CD4-positive, alpha-beta T cell (primary cell): ENCODE measurements at regions not wholly inside any gene's neighbourhood (a gene's known extent, or its start where the extent isn't known, plus 50 kb on each side); places are given as distances from the start of the nearest gene placed in this dataset.

Experiments used
- ATAC-seq: fragments of 200-7000 bp; cut with Tn5 transposase; one replicate; pipeline ENCODE4 v1.10.0; 2022; ENCODE audit warnings: mild to moderate bottlenecking; ENCODE audit not compliant: poor library complexity
- CTCF ChIA-PET: fragments of 350-600 bp; sonication (Branson Sonifier 250); formaldehyde crosslinking; loops from one replicate; lab custom pipeline; 2021; ENCODE audit warnings: antibody characterized with exemption, inconsistent platforms; lab: Charles Lee
- POLR2A ChIA-PET: fragments of 350-600 bp; sonication (Branson Sonifier 250); formaldehyde crosslinking; loops from one replicate; lab custom pipeline; 2021; ENCODE audit warnings: antibody characterized with exemption, inconsistent platforms; lab: Charles Lee
- DNase-seq, 14 experiments: peaks; one replicate each; pipeline ENCODE4 v3.0.0-alpha.2; 2013 to 2020; ENCODE audit warnings: mixed read lengths in 2 of 14
- H3K27ac ChIP-seq, 2 donors: one replicate each; pipeline versions ENCODE4 v1.5.1 to v1.7.0; 2013; ENCODE audit warnings: low read length in 2 of 2, low read depth in 1 of 2, mild to moderate bottlenecking in 1 of 2
- H3K27me3 ChIP-seq, 2 experiments: 1 replicate in 1 of 2; 2 replicates in 1 of 2; pipeline versions ENCODE4 v1.6.1 to v1.7.0; 2013; ENCODE audit warnings: low read length in 2 of 2, control low read depth in 1 of 2, mild to moderate bottlenecking in 1 of 2, moderate library complexity in 1 of 2; ENCODE audit not compliant: insufficient read depth in 2 of 2, control insufficient read depth in 1 of 2
- H3K36me3 ChIP-seq: one replicate; pipeline ENCODE4 v1.6.1; 2013; ENCODE audit warnings: low read length, control low read depth; ENCODE audit not compliant: insufficient read depth
- H3K4me1 ChIP-seq: one replicate; pipeline ENCODE4 v1.6.1; 2013; ENCODE audit warnings: low read length, control low read depth; ENCODE audit not compliant: insufficient read depth
- H3K4me3 ChIP-seq: one replicate; pipeline ENCODE4 v1.5.1; 2013; ENCODE audit warnings: mild to moderate bottlenecking, low read length, moderate library complexity
- H3K9me3 ChIP-seq, 2 experiments: 1 replicate in 1 of 2; 2 replicates in 1 of 2; pipeline versions ENCODE4 v1.6.1 to v1.7.0; 2013; ENCODE audit warnings: low read length in 2 of 2, mild to moderate bottlenecking in 2 of 2, control low read depth in 1 of 2, moderate library complexity in 1 of 2; ENCODE audit not compliant: control insufficient read depth in 1 of 2, insufficient read depth in 1 of 2
- H3K27ac Mint-ChIP-seq: one replicate; pipeline ENCODE4 v1.8.0; 2020; ENCODE audit warnings: mixed read lengths
- H3K27me3 Mint-ChIP-seq: one replicate; pipeline ENCODE4 v1.8.0; 2021; ENCODE audit warnings: mixed read lengths
- H3K36me3 Mint-ChIP-seq: one replicate; pipeline ENCODE4 v1.8.0; 2021; ENCODE audit warnings: low read depth, mixed read lengths
- H3K4me1 Mint-ChIP-seq: one replicate; pipeline ENCODE4 v1.8.0; 2021; ENCODE audit warnings: low read depth, mixed read lengths
- H3K4me3 Mint-ChIP-seq: one replicate; pipeline ENCODE4 v1.8.0; 2020; ENCODE audit warnings: mild to moderate bottlenecking, mixed read lengths
- H3K9me3 Mint-ChIP-seq: one replicate; pipeline ENCODE4 v1.8.0; 2020; ENCODE audit warnings: mixed read lengths
- intact Hi-C, 2 experiments: fragments of 100-400 bp; cut with DNase I in 1 of 2; cut with micrococcal nuclease in 1 of 2; formaldehyde crosslinking; loops; one replicate each; pipeline versions ENCODE4 v1.15.1 to v1.9.0; 2023 to 2025; cut with DNase I, micrococcal nuclease
- TF ChIP-seq, protein P1 (sequence below): fragments of 200-600 bp; IDR thresholded peaks from one replicate; pipeline ENCODE4 v1.8.0; 2022; ENCODE audit warnings: antibody characterized with exemption, mild to moderate bottlenecking

DNA sequence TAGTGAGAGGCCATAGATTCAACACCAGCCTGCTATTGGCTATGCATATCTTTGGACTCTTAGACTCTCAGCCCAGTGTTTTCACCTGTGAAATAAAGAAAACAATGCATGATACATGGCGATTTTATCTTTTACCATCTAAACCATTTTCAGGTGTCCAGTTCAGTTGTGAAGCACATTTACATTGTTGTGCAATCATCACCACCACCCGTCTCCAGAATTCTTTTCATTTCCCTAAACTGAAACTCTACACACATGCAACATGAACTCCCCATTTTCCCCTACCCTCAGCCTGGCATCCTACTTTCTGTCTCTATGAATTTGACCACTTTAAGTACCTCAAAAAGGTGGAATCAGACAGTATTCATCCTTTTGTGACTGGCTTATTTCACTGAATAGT, 420.6 kb downstream of the MED10 start:
- Mint-ChIP-seq H3K9me3 (peaks cover 2% of the 10 kb centered on the region), H3K4me3 (no peak overlapping the region), H3K4me1 (no peaks in the 10 kb centered on the region), H3K27me3 (peaks cover 16% of the 10 kb centered on the region), H3K36me3 (no peaks in the 10 kb centered on the region), H3K27ac (no peak overlapping the region)
- Histone ChIP-seq H3K27ac (no peak overlapping the region), H3K4me1 (no peaks in the 10 kb centered on the region), H3K27me3 (peaks cover 0 to 4% of the 10 kb centered on the region in 2 experiments), H3K4me3 (no peak overlapping the region), H3K36me3 (no peaks in the 10 kb centered on the region), H3K9me3 (peaks cover 0 to 13% of the 10 kb centered on the region in 2 experiments)
- DNase-seq (no peak), ATAC-seq (no peak)
- ChIA-PET CTCF (no interaction called here), POLR2A (no interaction called here)
- intact Hi-C loops, result no loop called here
- TF ChIP-seq, protein P1, sequence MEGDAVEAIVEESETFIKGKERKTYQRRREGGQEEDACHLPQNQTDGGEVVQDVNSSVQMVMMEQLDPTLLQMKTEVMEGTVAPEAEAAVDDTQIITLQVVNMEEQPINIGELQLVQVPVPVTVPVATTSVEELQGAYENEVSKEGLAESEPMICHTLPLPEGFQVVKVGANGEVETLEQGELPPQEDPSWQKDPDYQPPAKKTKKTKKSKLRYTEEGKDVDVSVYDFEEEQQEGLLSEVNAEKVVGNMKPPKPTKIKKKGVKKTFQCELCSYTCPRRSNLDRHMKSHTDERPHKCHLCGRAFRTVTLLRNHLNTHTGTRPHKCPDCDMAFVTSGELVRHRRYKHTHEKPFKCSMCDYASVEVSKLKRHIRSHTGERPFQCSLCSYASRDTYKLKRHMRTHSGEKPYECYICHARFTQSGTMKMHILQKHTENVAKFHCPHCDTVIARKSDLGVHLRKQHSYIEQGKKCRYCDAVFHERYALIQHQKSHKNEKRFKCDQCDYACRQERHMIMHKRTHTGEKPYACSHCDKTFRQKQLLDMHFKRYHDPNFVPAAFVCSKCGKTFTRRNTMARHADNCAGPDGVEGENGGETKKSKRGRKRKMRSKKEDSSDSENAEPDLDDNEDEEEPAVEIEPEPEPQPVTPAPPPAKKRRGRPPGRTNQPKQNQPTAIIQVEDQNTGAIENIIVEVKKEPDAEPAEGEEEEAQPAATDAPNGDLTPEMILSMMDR, result no peak

DNA sequence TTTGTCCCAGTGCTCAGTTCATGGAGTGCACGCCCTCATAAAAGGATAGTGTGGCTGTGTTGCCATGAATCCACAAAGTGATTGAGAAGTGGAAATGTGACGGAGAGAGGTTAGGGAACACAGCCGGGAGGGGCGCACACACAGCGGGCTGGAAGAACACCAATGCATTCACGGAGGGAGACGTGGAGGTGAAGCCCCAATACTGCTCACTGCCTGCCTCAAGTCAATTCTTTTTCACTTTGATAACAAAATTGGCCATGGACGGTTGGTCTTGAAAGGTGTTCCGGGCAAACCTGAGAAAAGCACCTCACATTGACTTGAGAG, 424.1 kb downstream of the MED10 start:
- Mint-ChIP-seq H3K27ac (no peak overlapping the region), H3K4me3 (no peak overlapping the region), H3K27me3 (peaks cover 24% of the 10 kb centered on the region), H3K9me3 (peaks cover 2% of the 10 kb centered on the region), H3K4me1 (no peaks in the 10 kb centered on the region), H3K36me3 (no peaks in the 10 kb centered on the region)
- ChIA-PET CTCF (no interaction called here), POLR2A (no interaction called here)
- no peaks in the 10 kb centered on the region for H3K4me1 ChIP-seq
- H3K9me3 ChIP-seq, result peaks cover 0 to 7% of the 10 kb centered on the region in 2 experiments
- TF ChIP-seq, protein P1, result no peak
- intact Hi-C loops, result no loop called here
- H3K4me3 ChIP-seq, result no peak overlapping the region
- H3K27ac ChIP-seq, result no peak overlapping the region
- no peaks in the 10 kb centered on the region for H3K36me3 ChIP-seq
- no peak for ATAC-seq
- peaks cover 3 to 4% of the 10 kb centered on the region in 2 experiments for H3K27me3 ChIP-seq
- DNase-seq, result no peak

DNA sequence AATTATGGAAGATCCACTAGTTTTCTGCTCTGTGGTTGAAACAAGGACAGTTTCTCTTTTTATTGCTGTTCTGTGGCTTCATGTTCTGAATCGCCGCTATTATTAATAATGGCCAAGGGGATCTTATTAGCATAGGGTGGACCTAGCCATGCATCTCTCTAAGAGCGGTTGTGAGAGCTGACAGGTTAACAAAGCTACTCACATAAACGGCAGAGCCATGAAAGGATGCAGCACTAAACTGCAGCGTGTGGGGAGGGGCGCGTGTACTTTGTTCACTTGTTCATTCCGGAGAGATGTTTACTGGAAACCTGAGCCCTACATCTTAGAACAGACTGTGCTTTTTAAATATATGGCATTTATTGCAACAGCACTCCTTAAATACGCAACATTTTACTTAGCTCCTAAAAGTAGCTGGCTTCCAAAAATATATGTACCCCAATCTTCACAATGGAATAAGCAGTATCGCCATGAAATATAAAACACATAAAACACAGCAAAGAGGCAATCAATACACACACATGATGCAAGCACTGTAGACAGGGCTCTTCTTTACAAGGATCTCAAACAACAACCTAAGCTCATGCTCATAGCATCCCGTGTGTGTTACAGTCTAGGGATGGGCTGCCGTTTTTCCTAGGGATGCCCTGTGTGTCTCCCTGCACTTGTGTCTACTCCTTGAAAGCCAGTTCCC, 424.6 kb downstream of the MED10 start:
- TF ChIP-seq, protein P1, result no peak
- H3K27me3 Mint-ChIP-seq, result peaks cover 24% of the 10 kb centered on the region
- no peak overlapping the region for H3K27ac Mint-ChIP-seq
- DNase-seq (no peak), ATAC-seq (no peak)
- peaks cover 0 to 7% of the 10 kb centered on the region in 2 experiments for H3K9me3 ChIP-seq
- H3K4me3 ChIP-seq, result no peak overlapping the region
- H3K27ac ChIP-seq, result no peak overlapping the region
- ChIA-PET CTCF (no interaction called here), POLR2A (no interaction called here)
- H3K27me3 ChIP-seq, result peaks cover 3 to 4% of the 10 kb centered on the region in 2 experiments
- H3K4me1 Mint-ChIP-seq, result no peaks in the 10 kb centered on the region
- H3K9me3 Mint-ChIP-seq, result peaks cover 2% of the 10 kb centered on the region
- intact Hi-C loops, result no loop called here
- H3K36me3 ChIP-seq, result no peaks in the 10 kb centered on the region
- no peaks in the 10 kb centered on the region for H3K36me3 Mint-ChIP-seq
- H3K4me3 Mint-ChIP-seq, result no peak overlapping the region
- no peaks in the 10 kb centered on the region for H3K4me1 ChIP-seq
